Femur (tissue), 1 donor: ENCODE measurements at regions not wholly inside any gene's neighbourhood (a gene's known extent, or its start where the extent isn't known, plus 50 kb on each side); places are given as distances from the start of the nearest gene placed in this dataset.
"Not testable (repeated sequence)": the region's sequence is repeated elsewhere in the genome, so short reads cannot be mapped to it uniquely, and the experiment has no call there.

Source experiments
- DNase-seq: peaks from one replicate; pipeline ENCODE4 v3.0.0-alpha.2; 2017

GRCh38 chr5:57725658-57726504 is 243.3 kb upstream of the ACTBL2 start:
- DNase-seq: no peak

GRCh38 chr5:57724836-57725235 is 242.2 kb upstream of the ACTBL2 start:
- DNase-seq: no peak

- DNase-seq: no peak
These were observed 238.6 kb upstream of the ACTBL2 start for GRCh38 chr5:57721226-57721625.

GRCh38 chr5:57720656-57721055 is 238.0 kb upstream of the ACTBL2 start:
- peak; percentile 19 for DNase-seq

GRCh38 chr5:57719216-57719615 is 236.6 kb upstream of the ACTBL2 start:
- no peak for DNase-seq

GRCh38 chr5:57718155-57718554 is 235.5 kb upstream of the ACTBL2 start:
- DNase-seq: no peak

- no peak for DNase-seq
These were observed 234.9 kb upstream of the ACTBL2 start for GRCh38 chr5:57717555-57717954.

- DNase-seq: no peak
These were observed 234.1 kb upstream of the ACTBL2 start for GRCh38 chr5:57716661-57717060.

GRCh38 chr5:57715296-57715695 is 232.7 kb upstream of the ACTBL2 start:
- no peak for DNase-seq

- DNase-seq: not testable (repeated sequence)
These were observed 230.9 kb upstream of the ACTBL2 start for GRCh38 chr5:57713535-57713934.

- no peak for DNase-seq
These were observed 229.3 kb upstream of the ACTBL2 start for GRCh38 chr5:57711946-57712345.

- DNase-seq: no peak
These were observed 228.9 kb upstream of the ACTBL2 start for GRCh38 chr5:57711471-57711870.

- DNase-seq: no peak
These were observed 227.5 kb upstream of the ACTBL2 start for GRCh38 chr5:57710126-57710525.

GRCh38 chr5:57705769-57706168 is 223.2 kb upstream of the ACTBL2 start:
- DNase-seq: no peak

- DNase-seq: no peak
These were observed 221.1 kb upstream of the ACTBL2 start for GRCh38 chr5:57703721-57704120.

GRCh38 chr5:57700484-57700883 is 217.9 kb upstream of the ACTBL2 start:
- DNase-seq: no peak

- no peak for DNase-seq
These were observed 217.5 kb upstream of the ACTBL2 start for GRCh38 chr5:57700072-57700471.

- DNase-seq: no peak
These were observed 216.2 kb upstream of the ACTBL2 start for GRCh38 chr5:57698802-57699201.

- no peak for DNase-seq
These were observed 215.5 kb upstream of the ACTBL2 start for GRCh38 chr5:57698086-57698485.

- no peak for DNase-seq
These were observed 214.4 kb upstream of the ACTBL2 start for GRCh38 chr5:57696825-57697570.

- no peak for DNase-seq
These were observed 213.8 kb upstream of the ACTBL2 start for GRCh38 chr5:57696389-57696769.

- no peak for DNase-seq
These were observed 213.2 kb upstream of the ACTBL2 start for GRCh38 chr5:57695706-57696388.

- no peak for DNase-seq
These were observed 212.6 kb upstream of the ACTBL2 start for GRCh38 chr5:57695179-57695578.
